ENCODE measurements at regions not wholly inside any gene's neighbourhood (a gene's known extent, or its start where the extent isn't known, plus 50 kb on each side); places are given as distances from the start of the nearest gene placed in this dataset.

DNA sequence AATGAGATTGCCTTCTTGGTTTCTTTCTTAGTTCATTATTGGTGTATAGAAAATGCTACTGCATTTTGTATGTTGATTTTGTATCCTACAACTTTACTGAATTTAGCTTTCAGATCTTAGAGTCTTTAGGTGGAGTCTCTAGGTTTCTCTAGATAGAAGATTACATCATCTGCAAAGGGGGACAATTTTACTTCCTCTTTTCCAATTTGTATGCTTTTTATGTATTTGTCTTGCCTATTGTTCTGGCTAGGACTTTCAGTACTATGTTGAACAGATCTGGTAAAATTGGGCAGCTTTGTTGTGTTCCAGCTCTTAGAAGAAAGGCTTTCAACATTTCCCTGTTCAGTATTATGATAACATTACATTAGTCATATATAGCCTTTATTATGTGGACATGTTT, 101.0 kb upstream of the SPRY2 start:
- TF ChIP-seq, protein P1, sequence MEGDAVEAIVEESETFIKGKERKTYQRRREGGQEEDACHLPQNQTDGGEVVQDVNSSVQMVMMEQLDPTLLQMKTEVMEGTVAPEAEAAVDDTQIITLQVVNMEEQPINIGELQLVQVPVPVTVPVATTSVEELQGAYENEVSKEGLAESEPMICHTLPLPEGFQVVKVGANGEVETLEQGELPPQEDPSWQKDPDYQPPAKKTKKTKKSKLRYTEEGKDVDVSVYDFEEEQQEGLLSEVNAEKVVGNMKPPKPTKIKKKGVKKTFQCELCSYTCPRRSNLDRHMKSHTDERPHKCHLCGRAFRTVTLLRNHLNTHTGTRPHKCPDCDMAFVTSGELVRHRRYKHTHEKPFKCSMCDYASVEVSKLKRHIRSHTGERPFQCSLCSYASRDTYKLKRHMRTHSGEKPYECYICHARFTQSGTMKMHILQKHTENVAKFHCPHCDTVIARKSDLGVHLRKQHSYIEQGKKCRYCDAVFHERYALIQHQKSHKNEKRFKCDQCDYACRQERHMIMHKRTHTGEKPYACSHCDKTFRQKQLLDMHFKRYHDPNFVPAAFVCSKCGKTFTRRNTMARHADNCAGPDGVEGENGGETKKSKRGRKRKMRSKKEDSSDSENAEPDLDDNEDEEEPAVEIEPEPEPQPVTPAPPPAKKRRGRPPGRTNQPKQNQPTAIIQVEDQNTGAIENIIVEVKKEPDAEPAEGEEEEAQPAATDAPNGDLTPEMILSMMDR (IDR thresholded peaks at IDR 0.05; ENCODE audit: insufficient read depth, low read length, poor library complexity, severe bottlenecking): no peak
- Histone ChIP-seq H3K4me3 (ENCODE audit: low read depth, low read length) (no peak overlapping the region), H3K36me3 (ENCODE audit: control insufficient read depth, insufficient read depth, low read length) (no peaks in the 10 kb centered on the region), H3K27me3 (ENCODE audit: control insufficient read depth, insufficient read depth, low read length) (no peaks in the 10 kb centered on the region)
- no peak for DNase-seq (ENCODE audit: low read depth)

DNA sequence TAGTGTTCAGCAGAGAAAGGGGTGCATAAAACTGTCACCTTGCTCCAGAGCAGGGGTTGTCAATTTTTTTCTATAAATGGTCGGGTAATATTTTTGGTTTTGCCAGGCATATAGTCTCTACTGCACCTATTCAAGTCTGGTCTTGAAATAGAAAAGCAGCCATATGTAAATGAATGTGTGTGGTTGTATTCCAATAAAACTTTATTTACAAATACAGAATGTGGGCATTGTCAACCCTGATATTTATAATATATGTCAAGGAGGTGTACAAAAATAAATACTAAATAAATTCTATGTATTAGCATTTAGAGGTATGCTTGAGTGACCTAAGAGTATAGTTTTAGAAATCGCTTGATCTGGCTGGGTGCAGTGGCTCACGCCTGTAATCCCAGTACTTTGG, 97.6 kb upstream of the SPRY2 start:
- Histone ChIP-seq H3K36me3 (ENCODE audit: control insufficient read depth, insufficient read depth, low read length) (no peaks in the 10 kb centered on the region), H3K27me3 (ENCODE audit: control insufficient read depth, insufficient read depth, low read length) (no peaks in the 10 kb centered on the region), H3K4me3 (ENCODE audit: low read depth, low read length) (no peak overlapping the region)
- DNase-seq (ENCODE audit: low read depth): no peak
- TF ChIP-seq, protein P1 (IDR thresholded peaks at IDR 0.05; ENCODE audit: insufficient read depth, low read length, poor library complexity, severe bottlenecking): no peak

DNA sequence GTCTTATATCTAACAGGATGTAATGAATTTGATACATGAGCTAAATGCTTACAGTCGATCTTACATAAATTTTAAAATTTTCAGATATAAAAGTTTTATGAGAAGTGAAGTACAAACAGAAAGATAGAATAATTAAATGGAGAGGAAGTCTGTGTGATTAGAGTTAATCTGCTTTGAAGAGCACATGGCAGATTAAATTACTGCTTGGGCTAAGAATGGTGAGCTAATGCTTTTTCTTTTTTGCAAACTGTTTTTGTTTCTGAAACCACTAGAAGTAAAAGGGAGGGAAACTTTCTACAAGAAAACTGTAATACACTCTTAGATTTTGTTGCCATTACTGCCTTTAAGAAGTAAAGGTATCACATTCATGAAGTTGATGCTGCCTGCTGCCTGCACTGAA, 96.3 kb upstream of the SPRY2 start:
- Histone ChIP-seq H3K27me3 (ENCODE audit: control insufficient read depth, insufficient read depth, low read length) (no peaks in the 10 kb centered on the region), H3K36me3 (ENCODE audit: control insufficient read depth, insufficient read depth, low read length) (no peaks in the 10 kb centered on the region), H3K4me3 (ENCODE audit: low read depth, low read length) (no peak overlapping the region)
- TF ChIP-seq, protein P1 (IDR thresholded peaks at IDR 0.05; ENCODE audit: insufficient read depth, low read length, poor library complexity, severe bottlenecking): no peak
- DNase-seq (ENCODE audit: low read depth): no peak

DNA sequence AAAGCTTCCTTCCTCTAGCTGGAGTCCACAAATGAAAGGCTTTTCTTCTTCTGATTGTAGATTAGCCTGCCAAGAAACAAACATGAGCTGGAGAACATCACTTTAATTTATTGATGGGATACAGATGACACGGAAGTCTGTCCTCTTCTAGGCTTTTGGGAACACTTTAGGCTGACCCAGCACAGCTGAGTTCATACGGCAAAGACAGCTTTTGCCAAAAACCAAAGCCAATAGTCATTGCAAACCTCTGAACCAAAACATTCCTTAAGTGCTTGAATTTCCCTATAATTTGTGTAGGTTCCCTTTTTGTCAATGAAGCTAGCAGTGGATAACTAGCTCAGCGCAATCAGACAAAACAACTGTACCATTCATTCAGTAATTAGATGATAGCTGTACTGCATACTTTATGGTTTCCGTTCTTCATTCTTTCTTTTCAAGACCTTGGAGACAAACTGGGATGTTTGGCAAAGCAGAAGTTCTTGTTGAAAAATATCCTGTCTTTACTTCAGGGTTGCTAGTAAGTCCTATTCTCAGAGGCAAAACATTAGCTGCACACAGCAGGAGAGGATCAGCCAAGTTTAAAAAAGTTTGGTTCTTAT, 95.7 kb upstream of the SPRY2 start:
- Histone ChIP-seq H3K36me3 (ENCODE audit: control insufficient read depth, insufficient read depth, low read length) (no peaks in the 10 kb centered on the region), H3K4me3 (ENCODE audit: low read depth, low read length) (no peak overlapping the region), H3K27me3 (ENCODE audit: control insufficient read depth, insufficient read depth, low read length) (no peaks in the 10 kb centered on the region)
- DNase-seq (ENCODE audit: low read depth): no peak
- TF ChIP-seq, protein P1 (IDR thresholded peaks at IDR 0.05; ENCODE audit: insufficient read depth, low read length, poor library complexity, severe bottlenecking): no peak

DNA sequence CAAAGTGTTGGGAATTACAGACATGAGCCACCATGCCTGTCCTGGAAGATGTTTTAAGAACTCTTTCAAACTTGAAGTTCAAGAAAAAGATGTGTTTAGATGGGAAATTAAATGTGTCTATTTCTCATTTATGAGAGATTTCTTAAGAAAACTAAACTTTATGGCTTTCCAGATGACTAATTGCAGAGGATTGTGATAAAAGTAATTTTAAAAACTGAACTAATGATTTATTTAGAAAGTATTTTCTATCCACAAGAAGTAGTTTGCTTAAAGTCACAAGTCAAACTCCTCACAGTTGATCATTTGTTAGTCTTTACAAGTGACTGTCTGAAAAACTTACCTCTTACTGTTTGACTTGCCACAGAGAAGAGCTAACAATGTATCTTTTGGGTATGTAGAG, 89.6 kb upstream of the SPRY2 start:
- Histone ChIP-seq H3K4me3 (ENCODE audit: low read depth, low read length) (no peak overlapping the region), H3K27me3 (ENCODE audit: control insufficient read depth, insufficient read depth, low read length) (no peaks in the 10 kb centered on the region), H3K36me3 (ENCODE audit: control insufficient read depth, insufficient read depth, low read length) (no peaks in the 10 kb centered on the region)
- TF ChIP-seq, protein P1 (IDR thresholded peaks at IDR 0.05; ENCODE audit: insufficient read depth, low read length, poor library complexity, severe bottlenecking): no peak
- no peak for DNase-seq (ENCODE audit: low read depth)
